HK-2 (cell line): ENCODE measurements at regions not wholly inside any gene's neighbourhood (a gene's known extent, or its start where the extent isn't known, plus 50 kb on each side); places are given as distances from the start of the nearest gene placed in this dataset.
A peak's percentile ranks its signal among the peaks of the same experiment; 100 is the strongest.

ENCODE experiments used
- DNase-seq: peaks from one replicate; pipeline ENCODE4 v3.0.0-alpha.2; 2018; ENCODE audit not compliant: unreplicated experiment

- DNase-seq = no peak
Observed at GRCh38 chr1:79785561-79785960, 779.0 kb upstream of the ADGRL4 start.

GRCh38 chr1:79781261-79781660 is 774.7 kb upstream of the ADGRL4 start:
- DNase-seq = no peak

- DNase-seq = no peak
Observed at GRCh38 chr1:79777481-79778219, 771.1 kb upstream of the ADGRL4 start.

- no peak for DNase-seq
Observed at GRCh38 chr1:79775402-79775801, 768.9 kb upstream of the ADGRL4 start.

- no peak for DNase-seq
Observed at GRCh38 chr1:79773385-79773784, 766.9 kb upstream of the ADGRL4 start.

GRCh38 chr1:79762461-79762860 is 755.9 kb upstream of the ADGRL4 start:
- no peak for DNase-seq

GRCh38 chr1:79760531-79760930 is 754.0 kb upstream of the ADGRL4 start:
- DNase-seq = no peak

GRCh38 chr1:79749607-79750006 is 743.1 kb upstream of the ADGRL4 start:
- no peak for DNase-seq

GRCh38 chr1:79745929-79746328 is 739.4 kb upstream of the ADGRL4 start:
- no peak for DNase-seq

- DNase-seq = no peak
Observed at GRCh38 chr1:79744746-79745145, 738.2 kb upstream of the ADGRL4 start.

GRCh38 chr1:79741720-79742421 is 735.3 kb upstream of the ADGRL4 start:
- DNase-seq = no peak

GRCh38 chr1:79738101-79738500 is 731.6 kb upstream of the ADGRL4 start:
- no peak for DNase-seq

- DNase-seq = no peak
Observed at GRCh38 chr1:79737193-79737592, 730.7 kb upstream of the ADGRL4 start.

- DNase-seq = no peak
Observed at GRCh38 chr1:79732950-79733349, 726.4 kb upstream of the ADGRL4 start.

- no peak for DNase-seq
Observed at GRCh38 chr1:79726911-79727310, 720.4 kb upstream of the ADGRL4 start.

- DNase-seq = no peak
Observed at GRCh38 chr1:79726321-79726720, 719.8 kb upstream of the ADGRL4 start.

- DNase-seq = no peak
Observed at GRCh38 chr1:79716447-79716846, 709.9 kb upstream of the ADGRL4 start.

GRCh38 chr1:79714664-79715063 is 708.1 kb upstream of the ADGRL4 start:
- DNase-seq = no peak

- peak; percentile 13 for DNase-seq
Observed at GRCh38 chr1:79711001-79711431, 704.5 kb upstream of the ADGRL4 start.

GRCh38 chr1:79708646-79709265 is 702.2 kb upstream of the ADGRL4 start:
- no peak for DNase-seq

- DNase-seq = no peak
Observed at GRCh38 chr1:79705218-79705617, 698.7 kb upstream of the ADGRL4 start.

GRCh38 chr1:79704067-79704466 is 697.5 kb upstream of the ADGRL4 start:
- DNase-seq = no peak
